Gastrocnemius medialis (tissue), 4 donors: ENCODE measurements at regions not wholly inside any gene's neighbourhood (a gene's known extent, or its start where the extent isn't known, plus 50 kb on each side); places are given as distances from the start of the nearest gene placed in this dataset.

Experiments
- ATAC-seq, 2 donors: fragments of 150-250 bp; one replicate each; pipeline ENCODE4 v1.9.1; 2016
- DNase-seq, 2 donors: peaks; one replicate each; pipeline ENCODE4 v3.0.0-alpha.2; 2019
- H3K27ac ChIP-seq, 4 donors: fragments of 200-600 bp; sonication (generic); 1 replicate in 1 of 4; 2 replicates in 3 of 4; pipeline ENCODE4 v1.5.1; 2016 to 2018; ENCODE audit warnings: mild to moderate bottlenecking in 2 of 4, moderate library complexity in 1 of 4
- H3K27me3 ChIP-seq, 3 donors: fragments of 200-600 bp; sonication (generic) in 2 of 3; 1 replicate in 1 of 3; 2 replicates in 2 of 3; pipeline versions ENCODE4 v1.5.1 to v1.6.0; 2016 to 2019; ENCODE audit warnings: mild to moderate bottlenecking in 1 of 3, moderate library complexity in 1 of 3
- H3K36me3 ChIP-seq, 2 donors: fragments of 200-600 bp; sonication (generic) in 1 of 2; one replicate each; pipeline ENCODE4 v1.5.1; 2017 to 2018
- H3K4me1 ChIP-seq, 2 donors: fragments of 200-600 bp; sonication (generic) in 1 of 2; one replicate each; pipeline ENCODE4 v1.5.1; 2016 to 2017; ENCODE audit warnings: mild to moderate bottlenecking in 2 of 2
- H3K4me3 ChIP-seq, 4 donors: fragments of 200-600 bp; sonication (generic) in 3 of 4; 1 replicate in 1 of 4; 2 replicates in 3 of 4; pipeline ENCODE4 v1.5.1; 2016 to 2019; ENCODE audit warnings: mild to moderate bottlenecking in 2 of 4
- H3K9me3 ChIP-seq, 3 donors: fragments of 200-600 bp; sonication (generic) in 2 of 3; 1 replicate in 1 of 3; 2 replicates in 2 of 3; pipeline ENCODE4 v1.5.1; 2016 to 2019
- POLR2A ChIP-seq, 2 donors: fragments of 450-650 bp; IDR thresholded peaks; one replicate each; pipeline ENCODE4 v1.6.1; 2017; ENCODE audit warnings: antibody characterized with exemption in 2 of 2, mild to moderate bottlenecking in 2 of 2, moderate library complexity in 2 of 2
- in situ Hi-C, 4 donors: fragments of 200-750 bp; cut with MboI; loops; one replicate each; pipeline versions ENCODE4 v1.15.0 to v1.8.0; 2017; ENCODE audit warnings: low sequenced_read_pairs in 4 of 4
- intact Hi-C: fragments of 100-400 bp; cut with DNase I; formaldehyde crosslinking; loops from one replicate; pipeline ENCODE4 v1.15.1; 2023; ENCODE audit warnings: low total_unique reads
- TF ChIP-seq, protein P1 (sequence below), 5 experiments: fragments of 450-650 bp in 3 of 5; fragments of 200-600 bp in 2 of 5; sonication (generic) in 2 of 5; IDR thresholded peaks in 4 of 5; conservative IDR thresholded peaks in 1 of 5; 1 replicate in 4 of 5; 2 replicates in 1 of 5; pipeline ENCODE4 v1.5.1; 2016 to 2019; ENCODE audit warnings: antibody characterized with exemption in 5 of 5, mild to moderate bottlenecking in 3 of 5, moderate library complexity in 3 of 5

GRCh38 chr6:106903299-106903698, 71.2 kb downstream of the CD24 start:
- no peak overlapping the region for H3K27ac ChIP-seq

DNA sequence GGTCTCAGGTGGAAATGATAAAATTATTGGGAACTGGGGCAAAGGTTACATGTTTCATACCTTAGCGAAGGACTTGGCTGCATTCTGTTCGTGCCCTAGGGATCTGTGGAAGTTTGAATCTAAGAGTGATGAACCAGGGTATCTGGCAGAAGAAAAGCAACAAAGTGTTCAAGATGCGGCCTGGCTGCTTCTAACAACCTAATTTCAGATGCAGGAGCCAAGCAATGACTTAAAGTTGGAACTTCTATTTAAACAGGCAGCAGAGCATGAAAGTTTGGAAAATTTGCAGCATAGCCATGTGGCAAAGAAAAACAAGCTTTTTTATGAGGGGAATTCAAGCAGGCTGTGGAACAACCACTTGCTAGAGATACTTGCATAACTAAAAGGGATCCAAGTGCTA, 73.5 kb downstream of the CD24 start:
- Histone ChIP-seq H3K4me1 (no peaks in the 10 kb centered on the region), H3K36me3 (no peaks in the 10 kb centered on the region), H3K4me3 (no peak overlapping the region), H3K9me3 (no peaks in the 10 kb centered on the region), H3K27me3 (no peaks in the 10 kb centered on the region), H3K27ac (no peak overlapping the region)
- DNase-seq (no peak), ATAC-seq (no peak)
- intact Hi-C loops = no loop called here
- in situ Hi-C loops = no loop called here
- TF ChIP-seq, protein P1, sequence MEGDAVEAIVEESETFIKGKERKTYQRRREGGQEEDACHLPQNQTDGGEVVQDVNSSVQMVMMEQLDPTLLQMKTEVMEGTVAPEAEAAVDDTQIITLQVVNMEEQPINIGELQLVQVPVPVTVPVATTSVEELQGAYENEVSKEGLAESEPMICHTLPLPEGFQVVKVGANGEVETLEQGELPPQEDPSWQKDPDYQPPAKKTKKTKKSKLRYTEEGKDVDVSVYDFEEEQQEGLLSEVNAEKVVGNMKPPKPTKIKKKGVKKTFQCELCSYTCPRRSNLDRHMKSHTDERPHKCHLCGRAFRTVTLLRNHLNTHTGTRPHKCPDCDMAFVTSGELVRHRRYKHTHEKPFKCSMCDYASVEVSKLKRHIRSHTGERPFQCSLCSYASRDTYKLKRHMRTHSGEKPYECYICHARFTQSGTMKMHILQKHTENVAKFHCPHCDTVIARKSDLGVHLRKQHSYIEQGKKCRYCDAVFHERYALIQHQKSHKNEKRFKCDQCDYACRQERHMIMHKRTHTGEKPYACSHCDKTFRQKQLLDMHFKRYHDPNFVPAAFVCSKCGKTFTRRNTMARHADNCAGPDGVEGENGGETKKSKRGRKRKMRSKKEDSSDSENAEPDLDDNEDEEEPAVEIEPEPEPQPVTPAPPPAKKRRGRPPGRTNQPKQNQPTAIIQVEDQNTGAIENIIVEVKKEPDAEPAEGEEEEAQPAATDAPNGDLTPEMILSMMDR (IDR thresholded peaks at IDR 0.05 in 4 of 5, conservative IDR thresholded peaks at IDR 0.05 in 1 of 5) = no peak
- TF ChIP-seq POLR2A (IDR thresholded peaks at IDR 0.05) = no peak

More at GRCh38 chr6:106903299-106903698, 71.2 kb downstream of the CD24 start:
- DNase-seq = no peak
- no peaks in the 10 kb centered on the region for H3K27me3 ChIP-seq
- H3K9me3 ChIP-seq = no peaks in the 10 kb centered on the region
- in situ Hi-C loops (no loop called here), intact Hi-C loops (no loop called here)
- H3K4me3 ChIP-seq = no peak overlapping the region
- H3K4me1 ChIP-seq = no peaks in the 10 kb centered on the region
- TF ChIP-seq, protein P1 (IDR thresholded peaks at IDR 0.05 in 4 of 5, conservative IDR thresholded peaks at IDR 0.05 in 1 of 5) = no peak
- no peak for TF ChIP-seq POLR2A (IDR thresholded peaks at IDR 0.05)
- ATAC-seq = no peak
- no peaks in the 10 kb centered on the region for H3K36me3 ChIP-seq

DNA sequence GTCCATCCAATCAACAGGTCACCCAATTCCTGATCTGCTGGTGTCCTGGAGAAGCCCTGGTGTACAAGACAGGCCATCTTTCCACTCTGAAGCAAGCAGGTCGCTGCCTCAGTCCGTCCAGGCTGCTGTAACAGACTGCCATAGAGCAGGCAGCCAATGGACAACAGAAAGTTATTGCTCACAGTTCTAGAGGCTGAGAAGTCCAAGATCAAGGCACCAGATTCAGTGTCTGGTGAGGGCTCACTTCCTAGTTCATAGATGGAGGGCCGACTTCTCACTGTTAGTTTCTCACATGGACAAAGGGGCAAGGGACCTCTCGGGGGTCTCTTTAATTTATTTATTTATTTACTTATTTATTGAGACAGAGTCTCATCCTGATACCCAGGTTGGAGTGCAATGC, 74.8 kb downstream of the CD24 start:
- H3K4me3 ChIP-seq = no peak overlapping the region
- no peaks in the 10 kb centered on the region for H3K36me3 ChIP-seq
- intact Hi-C loops (no loop called here), in situ Hi-C loops (no loop called here)
- H3K4me1 ChIP-seq = no peaks in the 10 kb centered on the region
- DNase-seq = no peak
- no peaks in the 10 kb centered on the region for H3K27me3 ChIP-seq
- TF ChIP-seq, protein P1 (IDR thresholded peaks at IDR 0.05 in 4 of 5, conservative IDR thresholded peaks at IDR 0.05 in 1 of 5) = no peak
- no peak for TF ChIP-seq POLR2A (IDR thresholded peaks at IDR 0.05)
- H3K9me3 ChIP-seq = no peaks in the 10 kb centered on the region
- no peak overlapping the region for H3K27ac ChIP-seq
- ATAC-seq = no peak

- H3K4me3 ChIP-seq = no peak overlapping the region
- no peak for DNase-seq
- no peak overlapping the region for H3K27ac ChIP-seq
- no peaks in the 10 kb centered on the region for H3K36me3 ChIP-seq
- in situ Hi-C loops (no loop called here), intact Hi-C loops (no loop called here)
- no peaks in the 10 kb centered on the region for H3K9me3 ChIP-seq
- H3K27me3 ChIP-seq = no peaks in the 10 kb centered on the region
- ATAC-seq = no peak
- no peaks in the 10 kb centered on the region for H3K4me1 ChIP-seq
- no peak for TF ChIP-seq POLR2A (IDR thresholded peaks at IDR 0.05)
- TF ChIP-seq, protein P1 (IDR thresholded peaks at IDR 0.05 in 4 of 5, conservative IDR thresholded peaks at IDR 0.05 in 1 of 5) = no peak
Measured at GRCh38 chr6:106897580-106897979, 76.9 kb downstream of the CD24 start.

- no peaks in the 10 kb centered on the region for H3K4me1 ChIP-seq
- H3K9me3 ChIP-seq = no peaks in the 10 kb centered on the region
- ATAC-seq = no peak
- H3K4me3 ChIP-seq = no peak overlapping the region
- TF ChIP-seq POLR2A (IDR thresholded peaks at IDR 0.05) = no peak
- TF ChIP-seq, protein P1 (IDR thresholded peaks at IDR 0.05 in 4 of 5, conservative IDR thresholded peaks at IDR 0.05 in 1 of 5) = no peak
- no peaks in the 10 kb centered on the region for H3K27me3 ChIP-seq
- intact Hi-C loops (no loop called here), in situ Hi-C loops (no loop called here)
- H3K27ac ChIP-seq = no peak overlapping the region
- no peak for DNase-seq
- no peaks in the 10 kb centered on the region for H3K36me3 ChIP-seq
Measured at GRCh38 chr6:106895703-106896040, 78.9 kb downstream of the CD24 start.
